PC-3 (cell line): ENCODE measurements at regions not wholly inside any gene's neighbourhood (a gene's known extent, or its start where the extent isn't known, plus 50 kb on each side); places are given as distances from the start of the nearest gene placed in this dataset.
A peak's percentile ranks its signal among the peaks of the same experiment; 100 is the strongest.

Experiments used
- ATAC-seq: fragments of 200-7000 bp; cut with Tn5 transposase; 2 replicates; pipeline ENCODE4 v1.9.1; 2020; ENCODE audit warnings: mild to moderate bottlenecking, moderate library complexity
- BruUV-seq: library from RNA; stranded (reverse); fragments of 400-500 nt; replicated peaks from 2 replicates; lab custom pipeline; 2021; lab: Mats Ljungman, UMichigan
- CTCF ChIA-PET: fragments of 300-600 bp; sonication (Branson Sonifier 250); formaldehyde crosslinking; loops from one replicate; lab custom pipeline; 2022; ENCODE audit warnings: antibody characterized with exemption; lab: Charles Lee
- POLR2A ChIA-PET: fragments of 300-600 bp; sonication (Branson Sonifier 250); formaldehyde crosslinking; loops from one replicate; lab custom pipeline; 2022; ENCODE audit warnings: antibody characterized with exemption; ENCODE audit not compliant: unreplicated experiment; lab: Charles Lee
- DNase-seq: peaks from one replicate; pipeline ENCODE4 v3.0.0-alpha.2; 2015
- H2AFZ ChIP-seq: fragments of 300-600 bp; sonication (generic); 2 replicates; pipeline ENCODE4 v1.6.0; 2016; ENCODE audit warnings: antibody characterized with exemption, low read length
- H3F3A ChIP-seq: fragments of 300-600 bp; sonication (generic); one replicate; pipeline ENCODE4 v1.6.0; 2017; ENCODE audit warnings: antibody characterized with exemption, low read length, control low read depth, mild to moderate bottlenecking; ENCODE audit not compliant: unreplicated experiment
- H3K27ac ChIP-seq: fragments of 300-600 bp; sonication (generic); 2 replicates; pipeline ENCODE4 v1.5.1; 2016; ENCODE audit warnings: mild to moderate bottlenecking, low read length
- H3K27me3 ChIP-seq: fragments of 300-600 bp; sonication (generic); 2 replicates; pipeline ENCODE4 v1.6.1; 2016; ENCODE audit warnings: low read length, mixed read lengths
- H3K36me3 ChIP-seq: fragments of 300-600 bp; sonication (generic); 2 replicates; pipeline ENCODE4 v1.6.1; 2016; ENCODE audit warnings: low read depth, mixed run types, low read length, mixed read lengths
- H3K4me1 ChIP-seq: fragments of 300-600 bp; sonication (generic); 2 replicates; pipeline ENCODE4 v1.5.1; 2016; ENCODE audit warnings: low read length; ENCODE audit not compliant: insufficient read depth
- H3K4me2 ChIP-seq: fragments of 300-600 bp; sonication (generic); 2 replicates; pipeline ENCODE4 v1.6.0; 2016; ENCODE audit warnings: low read length
- H3K4me3 ChIP-seq: fragments of 300-600 bp; sonication (generic); 2 replicates; pipeline ENCODE4 v1.5.1; 2016; ENCODE audit warnings: mild to moderate bottlenecking, low read length, mixed read lengths
- H3K79me2 ChIP-seq: fragments of 300-600 bp; sonication (generic); 2 replicates; pipeline ENCODE4 v1.6.1; 2017; ENCODE audit warnings: low read length, mixed read lengths
- H3K9ac ChIP-seq: fragments of 300-600 bp; sonication (generic); 2 replicates; pipeline ENCODE4 v1.6.0; 2016; ENCODE audit warnings: mild to moderate bottlenecking, low read length
- H3K9me2 ChIP-seq: fragments of 300-600 bp; sonication (generic); replicated peaks from 2 replicates; pipeline ENCODE4 v1.6.1; 2016; ENCODE audit warnings: mixed run types, low read length, mixed read lengths
- H3K9me3 ChIP-seq: fragments of 300-600 bp; sonication (generic); 2 replicates; pipeline ENCODE4 v1.6.1; 2016; ENCODE audit warnings: low read length, mixed read lengths
- H4K20me1 ChIP-seq: fragments of 300-600 bp; sonication (generic); 2 replicates; pipeline ENCODE4 v1.6.1; 2016; ENCODE audit warnings: low read length, mixed read lengths
- EZH2 ChIP-seq: fragments of 300-600 bp; sonication (generic); IDR thresholded peaks from one replicate; pipeline ENCODE4 v1.6.1; 2017; ENCODE audit warnings: antibody characterized with exemption, mild to moderate bottlenecking, low read length; ENCODE audit not compliant: unreplicated experiment
- EZH2phosphoT487 ChIP-seq: fragments of 300-600 bp; sonication (generic); IDR thresholded peaks from 2 replicates; pipeline ENCODE4 v1.6.1; 2018; ENCODE audit warnings: mild to moderate bottlenecking, antibody characterized with exemption, low read length, borderline replicate concordance
- intact Hi-C: fragments of 100-400 bp; cut with micrococcal nuclease; formaldehyde crosslinking; loops from 2 replicates; pipeline ENCODE4 v1.9.0; 2023
- TF ChIP-seq, protein P1 (sequence below): fragments of 300-600 bp; sonication (generic); conservative IDR thresholded peaks from 2 replicates; pipeline ENCODE4 v1.5.1; 2017; ENCODE audit warnings: antibody characterized with exemption, low read depth, mild to moderate bottlenecking, low read length

DNA sequence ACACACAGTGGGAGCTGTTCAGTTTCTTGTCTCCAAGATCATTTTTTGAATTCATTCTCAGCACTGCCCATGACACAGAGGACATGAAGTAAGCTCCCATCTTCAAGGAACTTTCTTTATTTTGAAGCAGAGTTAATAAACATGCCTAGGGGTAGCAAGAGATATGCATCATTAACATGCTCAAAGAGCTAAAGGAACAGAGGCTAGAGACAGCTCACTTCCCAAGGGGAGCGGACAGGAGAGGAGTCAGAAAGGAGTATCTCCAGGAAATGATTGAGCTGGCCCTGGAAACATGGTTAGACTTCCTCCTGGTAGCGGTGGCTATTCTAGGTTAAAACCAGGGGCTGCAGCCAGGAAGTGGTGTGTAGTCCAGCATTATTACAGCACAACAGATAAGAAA, 135.9 kb downstream of the GPAM start:
- Histone ChIP-seq H3K9ac (no peak overlapping the region), H3K4me1 (no peaks in the 10 kb centered on the region), H3K79me2 (no peaks in the 10 kb centered on the region), H3K9me2 (no peaks in the 10 kb centered on the region), H4K20me1 (no peaks in the 10 kb centered on the region), H3F3A (no peaks in the 10 kb centered on the region), H3K9me3 (no peaks in the 10 kb centered on the region), H3K36me3 (no peaks in the 10 kb centered on the region), H3K4me2 (no peak overlapping the region), H3K27me3 (peaks cover 9% of the 10 kb centered on the region; the same call in 1 of the 2 replicates), H3K27ac (no peak overlapping the region), H3K4me3 (no peak overlapping the region), H2AFZ (no peak overlapping the region)
- BruUV-seq: no TSS peak
- POLR2A ChIA-PET: no interaction called here
- CTCF ChIA-PET: no interaction called here
- ATAC-seq (no peak), DNase-seq (no peak)
- intact Hi-C loops: no loop called here
- TF ChIP-seq, protein P1, sequence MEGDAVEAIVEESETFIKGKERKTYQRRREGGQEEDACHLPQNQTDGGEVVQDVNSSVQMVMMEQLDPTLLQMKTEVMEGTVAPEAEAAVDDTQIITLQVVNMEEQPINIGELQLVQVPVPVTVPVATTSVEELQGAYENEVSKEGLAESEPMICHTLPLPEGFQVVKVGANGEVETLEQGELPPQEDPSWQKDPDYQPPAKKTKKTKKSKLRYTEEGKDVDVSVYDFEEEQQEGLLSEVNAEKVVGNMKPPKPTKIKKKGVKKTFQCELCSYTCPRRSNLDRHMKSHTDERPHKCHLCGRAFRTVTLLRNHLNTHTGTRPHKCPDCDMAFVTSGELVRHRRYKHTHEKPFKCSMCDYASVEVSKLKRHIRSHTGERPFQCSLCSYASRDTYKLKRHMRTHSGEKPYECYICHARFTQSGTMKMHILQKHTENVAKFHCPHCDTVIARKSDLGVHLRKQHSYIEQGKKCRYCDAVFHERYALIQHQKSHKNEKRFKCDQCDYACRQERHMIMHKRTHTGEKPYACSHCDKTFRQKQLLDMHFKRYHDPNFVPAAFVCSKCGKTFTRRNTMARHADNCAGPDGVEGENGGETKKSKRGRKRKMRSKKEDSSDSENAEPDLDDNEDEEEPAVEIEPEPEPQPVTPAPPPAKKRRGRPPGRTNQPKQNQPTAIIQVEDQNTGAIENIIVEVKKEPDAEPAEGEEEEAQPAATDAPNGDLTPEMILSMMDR: no peak
- TF ChIP-seq EZH2: no peak

DNA sequence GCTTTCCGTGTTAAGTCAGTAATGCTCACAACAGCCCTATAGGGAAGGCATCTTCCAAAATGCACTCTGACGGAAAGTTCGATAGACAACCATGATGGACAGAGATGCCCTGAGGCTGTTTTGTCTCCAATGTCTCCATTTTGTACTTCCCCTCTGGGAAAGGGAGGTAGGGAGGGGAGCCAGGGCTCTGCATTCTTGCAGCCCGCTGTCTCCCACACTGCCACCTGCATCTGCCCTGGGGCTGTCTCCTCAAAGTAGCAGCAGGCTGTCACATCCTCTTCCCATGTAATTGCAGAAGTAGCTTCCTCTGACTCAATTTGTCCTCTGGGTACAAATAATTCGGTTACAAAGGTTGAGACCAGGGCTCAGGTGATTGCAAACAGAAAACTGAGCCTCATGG, 131.4 kb downstream of the GPAM start:
- ATAC-seq (no peak), DNase-seq (peak; percentile 35)
- BruUV-seq: no TSS peak
- no peak overlapping the region for H3K4me2 ChIP-seq
- ChIA-PET CTCF (no interaction called here), POLR2A (no interaction called here)
- no peaks in the 10 kb centered on the region for H3K4me1 ChIP-seq
- no peak overlapping the region for H3K9ac ChIP-seq
- no peak overlapping the region for H2AFZ ChIP-seq
- peaks cover 13% of the 10 kb centered on the region; the same call in 1 of the 2 replicates for H3K27me3 ChIP-seq
- H3K27ac ChIP-seq: no peak overlapping the region
- intact Hi-C loops: no loop called here
- no peaks in the 10 kb centered on the region for H3F3A ChIP-seq
- H3K4me3 ChIP-seq: no peak overlapping the region
- TF ChIP-seq EZH2 (no peak), EZH2phosphoT487 (no peak)
- TF ChIP-seq, protein P1: no peak
- no peaks in the 10 kb centered on the region for H3K79me2 ChIP-seq
- H3K9me2 ChIP-seq: no peaks in the 10 kb centered on the region
- H4K20me1 ChIP-seq: no peaks in the 10 kb centered on the region
- no peaks in the 10 kb centered on the region for H3K36me3 ChIP-seq
- no peaks in the 10 kb centered on the region for H3K9me3 ChIP-seq

DNA sequence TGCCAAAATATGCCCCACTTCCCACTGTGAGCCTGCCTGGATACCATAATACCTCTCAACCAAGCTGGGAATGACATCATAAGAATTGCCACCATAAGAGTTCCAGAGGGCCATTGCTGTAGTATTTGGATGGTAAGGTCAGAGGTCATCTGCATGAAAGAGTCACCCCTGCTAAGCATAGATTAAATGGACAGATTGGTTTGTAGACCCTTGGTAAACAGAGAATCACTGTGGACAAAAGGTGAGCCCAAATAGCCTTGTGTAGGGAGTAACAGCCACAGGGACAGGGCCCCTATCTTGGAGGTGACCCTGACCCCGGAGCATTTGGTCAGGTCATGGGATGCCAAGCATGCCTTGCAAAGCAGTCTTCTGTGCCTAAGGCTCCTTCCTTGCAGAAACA, 129.7 kb downstream of the GPAM start:
- Histone ChIP-seq H4K20me1 (no peaks in the 10 kb centered on the region), H3K9me2 (no peaks in the 10 kb centered on the region), H3K79me2 (no peaks in the 10 kb centered on the region), H3K27me3 (peaks cover 13% of the 10 kb centered on the region; the same call in 1 of the 2 replicates), H3K36me3 (no peaks in the 10 kb centered on the region), H3K4me2 (no peak overlapping the region), H3K9ac (no peak overlapping the region), H2AFZ (no peak overlapping the region), H3K4me3 (no peak overlapping the region), H3F3A (no peaks in the 10 kb centered on the region), H3K27ac (no peak overlapping the region), H3K9me3 (no peaks in the 10 kb centered on the region), H3K4me1 (no peaks in the 10 kb centered on the region)
- ChIA-PET CTCF (no interaction called here), POLR2A (no interaction called here)
- DNase-seq (no peak), ATAC-seq (no peak)
- no TSS peak for BruUV-seq
- intact Hi-C loops: no loop called here
- TF ChIP-seq, protein P1: no peak
- no peak for TF ChIP-seq EZH2
- TF ChIP-seq EZH2phosphoT487: no peak
